ENCODE measurements at regions not wholly inside any gene's neighbourhood (a gene's known extent, or its start where the extent isn't known, plus 50 kb on each side); places are given as distances from the start of the nearest gene placed in this dataset.

DNA sequence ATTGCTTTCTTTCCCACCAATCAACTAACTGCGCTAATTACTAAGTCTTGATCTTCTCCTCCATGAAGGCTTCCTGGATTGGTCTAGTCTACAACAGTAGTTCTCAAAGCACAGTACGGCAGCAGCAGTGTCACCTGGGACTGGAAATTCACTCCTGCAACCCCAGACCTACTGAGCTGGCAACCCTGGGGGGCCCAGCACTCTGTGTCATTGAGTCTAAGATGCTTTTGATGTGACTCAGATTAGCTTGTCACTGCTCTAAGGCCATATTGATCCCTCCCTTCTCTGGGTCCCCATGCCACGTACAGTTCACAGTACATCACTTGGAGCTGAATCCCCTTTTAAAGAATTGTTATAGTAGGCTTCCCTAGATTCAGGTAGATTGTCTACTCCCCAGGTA, 65.7 kb upstream of the KMT2C start:
- no peak for TF ChIP-seq POLR2A (IDR thresholded peaks at IDR 0.05)
- TF ChIP-seq, protein P1, sequence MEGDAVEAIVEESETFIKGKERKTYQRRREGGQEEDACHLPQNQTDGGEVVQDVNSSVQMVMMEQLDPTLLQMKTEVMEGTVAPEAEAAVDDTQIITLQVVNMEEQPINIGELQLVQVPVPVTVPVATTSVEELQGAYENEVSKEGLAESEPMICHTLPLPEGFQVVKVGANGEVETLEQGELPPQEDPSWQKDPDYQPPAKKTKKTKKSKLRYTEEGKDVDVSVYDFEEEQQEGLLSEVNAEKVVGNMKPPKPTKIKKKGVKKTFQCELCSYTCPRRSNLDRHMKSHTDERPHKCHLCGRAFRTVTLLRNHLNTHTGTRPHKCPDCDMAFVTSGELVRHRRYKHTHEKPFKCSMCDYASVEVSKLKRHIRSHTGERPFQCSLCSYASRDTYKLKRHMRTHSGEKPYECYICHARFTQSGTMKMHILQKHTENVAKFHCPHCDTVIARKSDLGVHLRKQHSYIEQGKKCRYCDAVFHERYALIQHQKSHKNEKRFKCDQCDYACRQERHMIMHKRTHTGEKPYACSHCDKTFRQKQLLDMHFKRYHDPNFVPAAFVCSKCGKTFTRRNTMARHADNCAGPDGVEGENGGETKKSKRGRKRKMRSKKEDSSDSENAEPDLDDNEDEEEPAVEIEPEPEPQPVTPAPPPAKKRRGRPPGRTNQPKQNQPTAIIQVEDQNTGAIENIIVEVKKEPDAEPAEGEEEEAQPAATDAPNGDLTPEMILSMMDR (IDR thresholded peaks at IDR 0.05) = no peak

Measured in right lobe of liver (tissue), 4 donors.